SJCRH30 (cell line): ENCODE measurements at regions not wholly inside any gene's neighbourhood (a gene's known extent, or its start where the extent isn't known, plus 50 kb on each side); places are given as distances from the start of the nearest gene placed in this dataset.

Experiments
- DNase-seq, 2 experiments: peaks; one replicate each; pipeline ENCODE4 v3.0.0-alpha.2; 2015 to 2020
- H3K27ac ChIP-seq: fragments of 250-450 bp; sonication (Bioruptor Pico); 2 replicates; pipeline ENCODE4 v1.5.1; 2020; ENCODE audit warnings: mild to moderate bottlenecking, moderate library complexity
- H3K27me3 ChIP-seq: fragments of 250-450 bp; sonication (Bioruptor Pico); 2 replicates; pipeline ENCODE4 v1.5.1; 2020; ENCODE audit warnings: mild to moderate bottlenecking, moderate library complexity
- H3K36me3 ChIP-seq: fragments of 250-450 bp; sonication (Bioruptor Pico); 2 replicates; pipeline ENCODE4 v1.5.1; 2020; ENCODE audit warnings: mild to moderate bottlenecking, moderate library complexity
- H3K4me1 ChIP-seq: fragments of 250-450 bp; sonication (Bioruptor Pico); 2 replicates; pipeline ENCODE4 v1.5.1; 2020; ENCODE audit warnings: mild to moderate bottlenecking, moderate library complexity
- H3K4me3 ChIP-seq: fragments of 250-450 bp; sonication (Bioruptor Pico); 2 replicates; pipeline ENCODE4 v1.5.1; 2020; ENCODE audit warnings: mild to moderate bottlenecking, moderate library complexity
- H3K9me3 ChIP-seq: fragments of 250-450 bp; sonication (Bioruptor Pico); replicated peaks from 2 replicates; pipeline ENCODE4 v1.5.1; 2020; ENCODE audit warnings: mild to moderate bottlenecking, moderate library complexity

DNA sequence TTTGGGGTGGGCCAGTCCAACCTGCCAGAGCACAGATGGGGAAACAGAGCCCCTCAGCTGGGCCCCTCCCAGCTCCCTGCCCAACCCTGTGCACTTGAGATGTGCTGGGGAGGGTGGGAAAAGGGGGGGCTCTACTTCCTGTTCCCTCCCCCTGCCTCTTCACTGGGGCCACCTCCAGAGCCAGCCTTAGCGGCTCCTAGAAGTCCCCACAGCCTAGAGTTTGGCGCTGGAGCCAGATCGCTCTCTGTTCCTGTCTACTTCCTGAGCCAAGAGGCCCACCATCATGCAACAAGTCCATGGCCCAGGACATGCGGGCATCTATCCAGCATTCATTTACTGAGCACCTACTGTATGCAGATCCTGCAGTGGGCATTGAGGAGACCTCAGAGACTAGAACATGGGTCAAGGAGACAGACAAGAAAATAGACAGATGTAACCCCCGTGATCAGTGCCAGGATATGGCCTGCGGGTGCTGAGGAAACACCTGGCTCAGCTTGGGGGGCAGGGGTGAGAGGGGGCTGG, 144.1 kb downstream of the SYF2 start:
- no peak overlapping the region for H3K4me3 ChIP-seq
- H3K27ac ChIP-seq, result no peak overlapping the region
- peaks cover 15% of the 10 kb centered on the region; the same call in 1 of the 2 replicates for H3K27me3 ChIP-seq
- DNase-seq, result no peak
- no peaks in the 10 kb centered on the region for H3K36me3 ChIP-seq
- H3K9me3 ChIP-seq, result no peaks in the 10 kb centered on the region
- H3K4me1 ChIP-seq, result no peaks in the 10 kb centered on the region

DNA sequence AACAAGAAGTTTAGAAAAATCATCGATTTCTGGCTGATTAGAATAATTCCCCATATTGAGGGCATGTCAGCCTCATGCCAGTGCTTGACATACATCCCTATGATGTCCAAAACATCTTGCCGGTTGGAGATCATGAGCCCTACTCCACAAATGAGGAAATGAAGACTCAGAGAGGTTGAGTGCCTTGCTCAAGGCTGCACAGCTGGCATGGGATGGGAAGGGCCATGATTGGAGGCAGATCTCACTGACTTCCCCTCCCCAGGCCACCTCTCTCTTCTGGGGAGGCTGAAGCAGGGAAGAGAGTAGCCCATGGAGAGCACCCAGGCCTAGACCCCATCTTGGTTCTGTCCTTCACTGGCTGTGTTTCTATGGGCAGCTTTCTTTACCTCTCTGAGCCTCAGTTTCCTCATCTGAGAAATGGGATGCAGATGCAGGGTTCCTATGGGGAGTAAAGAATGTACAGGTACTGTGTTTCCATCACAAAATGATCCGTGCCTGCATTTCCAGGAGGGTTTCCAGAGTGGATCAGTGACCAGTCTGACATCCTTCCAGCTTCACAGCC, 145.7 kb downstream of the SYF2 start:
- peaks cover 16% of the 10 kb centered on the region; the same call in 1 of the 2 replicates for H3K27me3 ChIP-seq
- no peak overlapping the region for H3K27ac ChIP-seq
- H3K4me3 ChIP-seq, result no peak overlapping the region
- no peak for DNase-seq
- H3K9me3 ChIP-seq, result no peaks in the 10 kb centered on the region
- no peaks in the 10 kb centered on the region for H3K36me3 ChIP-seq
- H3K4me1 ChIP-seq, result no peaks in the 10 kb centered on the region

DNA sequence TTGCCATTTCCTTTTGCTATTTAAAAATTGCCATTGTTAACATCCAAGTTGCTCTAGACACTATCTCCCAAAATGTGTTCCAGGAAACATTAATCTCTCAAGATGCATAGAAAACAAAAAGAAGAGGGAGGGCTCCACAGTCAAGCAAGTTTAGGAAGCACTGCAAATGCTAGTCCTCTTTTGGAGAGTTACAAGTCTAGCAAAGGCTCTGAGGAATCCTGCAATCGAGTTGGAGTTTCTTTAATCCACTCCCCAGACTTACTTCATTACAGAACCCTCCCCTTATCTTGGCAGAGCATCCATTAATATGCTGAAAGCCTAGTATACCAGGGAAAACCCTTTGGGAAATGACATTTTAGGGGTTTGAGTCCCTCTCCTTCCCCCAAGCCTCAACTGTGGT, 147.9 kb downstream of the SYF2 start:
- H3K4me1 ChIP-seq, result no peaks in the 10 kb centered on the region
- H3K36me3 ChIP-seq, result no peaks in the 10 kb centered on the region
- no peaks in the 10 kb centered on the region for H3K9me3 ChIP-seq
- peaks cover 16% of the 10 kb centered on the region; the same call in 1 of the 2 replicates for H3K27me3 ChIP-seq
- no peak overlapping the region for H3K4me3 ChIP-seq
- H3K27ac ChIP-seq, result no peak overlapping the region
- no peak for DNase-seq

DNA sequence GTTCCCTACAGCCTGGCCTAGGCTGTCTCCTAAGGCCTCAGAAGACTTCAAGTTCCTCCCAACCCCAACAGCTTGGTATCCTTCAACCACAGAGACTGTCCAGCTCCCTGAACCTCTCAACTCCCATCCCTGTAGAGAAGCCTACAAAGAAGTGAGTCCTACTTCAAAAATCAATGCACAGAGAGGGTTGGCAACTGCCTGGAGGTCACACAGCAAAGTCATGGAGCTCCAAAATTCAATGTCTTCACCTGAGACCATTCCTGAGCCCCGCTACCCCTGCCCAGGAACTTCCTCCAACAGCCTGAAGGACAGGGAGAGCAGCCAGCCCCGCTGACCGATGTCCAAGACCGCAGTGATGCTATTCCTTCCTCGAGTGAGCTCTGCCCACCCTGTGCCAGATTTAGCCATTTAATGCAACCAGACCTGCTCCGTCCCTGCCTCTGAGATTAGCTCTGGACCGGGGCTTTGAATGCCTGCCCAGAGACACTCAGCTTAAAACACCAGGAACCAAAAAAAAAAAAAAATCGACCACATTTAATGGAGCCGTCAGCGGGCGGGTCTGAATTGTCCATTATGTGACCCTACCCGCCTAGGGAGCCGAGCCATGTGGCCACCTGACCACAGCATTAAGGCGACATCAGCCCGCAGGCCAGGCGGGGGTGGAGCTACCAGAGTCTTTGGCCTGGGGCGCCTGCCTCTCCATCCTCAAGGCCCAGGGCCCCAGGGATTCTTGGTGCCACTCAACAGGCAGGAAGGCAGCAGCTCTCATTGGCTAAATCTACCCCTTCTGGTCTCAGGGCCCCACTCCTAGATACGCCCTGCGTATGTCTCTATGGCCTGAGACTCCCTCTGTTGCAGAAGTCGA, 148.6 kb downstream of the SYF2 start:
- no peaks in the 10 kb centered on the region; the same call in 1 of the 2 replicates for H3K9me3 ChIP-seq
- no peak overlapping the region for H3K4me3 ChIP-seq
- DNase-seq, result peak in 1 of 2 experiments; percentile 12
- H3K27me3 ChIP-seq, result peaks cover 16% of the 10 kb centered on the region; the same call in 1 of the 2 replicates
- H3K4me1 ChIP-seq, result no peaks in the 10 kb centered on the region
- H3K27ac ChIP-seq, result no peak overlapping the region
- H3K36me3 ChIP-seq, result no peaks in the 10 kb centered on the region

DNA sequence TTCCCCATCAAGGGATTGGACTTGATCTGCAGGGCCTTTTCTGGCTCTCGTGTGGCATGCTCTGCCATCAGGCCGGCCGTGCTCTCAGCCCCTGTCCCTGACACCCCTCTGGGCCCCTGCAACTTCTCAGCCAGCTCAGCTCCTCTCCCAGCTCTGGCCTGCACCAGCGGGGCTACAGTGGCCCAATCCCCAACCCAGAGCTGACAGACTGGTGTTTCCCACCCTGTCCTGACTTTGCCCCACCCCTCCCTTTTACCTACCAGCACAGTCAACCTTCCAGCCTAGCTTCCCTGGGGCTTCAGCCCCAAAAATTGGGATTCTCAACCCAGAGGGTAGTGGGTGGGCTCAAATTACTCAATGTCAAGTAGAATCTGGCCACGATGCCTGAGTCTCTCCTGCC, 149.3 kb downstream of the SYF2 start:
- no peak for DNase-seq
- Histone ChIP-seq H3K9me3 (peaks cover 4% of the 10 kb centered on the region; the same call in 1 of the 2 replicates), H3K27me3 (peaks cover 16% of the 10 kb centered on the region; the same call in 1 of the 2 replicates), H3K36me3 (no peaks in the 10 kb centered on the region), H3K4me3 (no peak overlapping the region), H3K27ac (no peak overlapping the region), H3K4me1 (no peaks in the 10 kb centered on the region)

DNA sequence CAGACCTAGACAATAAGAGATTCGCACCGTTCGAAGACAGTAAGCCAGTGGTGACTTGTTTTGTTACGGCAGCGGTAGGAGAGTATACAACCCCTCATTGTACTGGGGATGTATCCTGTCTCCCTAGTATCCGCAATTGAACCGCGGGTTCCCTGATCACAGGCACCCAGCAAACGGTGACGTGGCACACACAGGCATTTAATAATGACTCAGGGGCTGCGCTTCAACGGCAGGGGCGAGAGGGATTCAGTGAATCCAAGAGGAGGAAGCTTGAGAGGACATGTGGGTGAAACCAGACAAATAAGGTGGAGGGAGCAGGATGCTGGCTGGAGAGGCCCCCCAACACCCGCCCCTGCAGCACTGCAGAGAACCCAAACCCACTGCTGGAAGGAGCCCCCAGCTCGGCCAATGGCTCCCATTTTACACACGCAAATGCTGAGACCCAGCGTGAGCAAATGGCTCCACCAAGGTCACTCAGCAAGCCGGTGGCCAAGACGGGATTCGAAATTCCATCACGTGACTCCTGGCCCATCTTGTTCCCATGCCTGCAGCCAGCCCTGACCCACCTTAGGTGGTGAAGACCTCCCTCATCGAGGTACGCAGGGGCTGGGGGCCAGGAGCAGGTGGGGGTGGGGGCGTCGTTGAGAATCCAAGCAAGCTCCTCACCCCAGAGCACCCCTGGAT, 149.9 kb downstream of the SYF2 start:
- no peaks in the 10 kb centered on the region for H3K36me3 ChIP-seq
- H3K27ac ChIP-seq, result no peak overlapping the region
- H3K27me3 ChIP-seq, result peaks cover 16% of the 10 kb centered on the region; the same call in 1 of the 2 replicates
- DNase-seq, result no peak
- no peak overlapping the region for H3K4me3 ChIP-seq
- no peaks in the 10 kb centered on the region for H3K4me1 ChIP-seq
- H3K9me3 ChIP-seq, result peaks cover 4% of the 10 kb centered on the region; the same call in 1 of the 2 replicates

DNA sequence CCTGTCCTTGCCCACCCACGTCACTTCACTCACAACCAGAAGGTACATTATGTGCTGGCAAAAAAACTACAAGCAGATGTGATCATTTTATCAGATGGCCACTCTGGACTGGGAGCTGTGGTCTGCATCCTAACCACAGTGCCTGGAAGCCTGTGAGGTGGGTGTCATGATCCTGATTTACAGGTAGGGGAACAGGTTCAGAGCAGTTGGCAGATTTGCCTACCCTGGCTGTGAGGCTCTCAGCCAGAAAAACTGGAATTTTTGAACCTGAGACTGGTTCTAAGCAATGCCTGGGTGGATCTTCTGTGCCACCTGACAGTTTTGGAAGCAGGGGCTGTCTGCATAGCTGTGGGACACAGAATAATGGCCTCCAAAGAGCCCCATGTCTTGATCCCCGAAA, 150.8 kb downstream of the SYF2 start:
- H3K27me3 ChIP-seq, result peaks cover 16% of the 10 kb centered on the region; the same call in 1 of the 2 replicates
- H3K4me3 ChIP-seq, result no peak overlapping the region
- H3K4me1 ChIP-seq, result no peaks in the 10 kb centered on the region
- peaks cover 4% of the 10 kb centered on the region; the same call in 1 of the 2 replicates for H3K9me3 ChIP-seq
- no peak overlapping the region for H3K27ac ChIP-seq
- no peaks in the 10 kb centered on the region for H3K36me3 ChIP-seq
- DNase-seq, result no peak

DNA sequence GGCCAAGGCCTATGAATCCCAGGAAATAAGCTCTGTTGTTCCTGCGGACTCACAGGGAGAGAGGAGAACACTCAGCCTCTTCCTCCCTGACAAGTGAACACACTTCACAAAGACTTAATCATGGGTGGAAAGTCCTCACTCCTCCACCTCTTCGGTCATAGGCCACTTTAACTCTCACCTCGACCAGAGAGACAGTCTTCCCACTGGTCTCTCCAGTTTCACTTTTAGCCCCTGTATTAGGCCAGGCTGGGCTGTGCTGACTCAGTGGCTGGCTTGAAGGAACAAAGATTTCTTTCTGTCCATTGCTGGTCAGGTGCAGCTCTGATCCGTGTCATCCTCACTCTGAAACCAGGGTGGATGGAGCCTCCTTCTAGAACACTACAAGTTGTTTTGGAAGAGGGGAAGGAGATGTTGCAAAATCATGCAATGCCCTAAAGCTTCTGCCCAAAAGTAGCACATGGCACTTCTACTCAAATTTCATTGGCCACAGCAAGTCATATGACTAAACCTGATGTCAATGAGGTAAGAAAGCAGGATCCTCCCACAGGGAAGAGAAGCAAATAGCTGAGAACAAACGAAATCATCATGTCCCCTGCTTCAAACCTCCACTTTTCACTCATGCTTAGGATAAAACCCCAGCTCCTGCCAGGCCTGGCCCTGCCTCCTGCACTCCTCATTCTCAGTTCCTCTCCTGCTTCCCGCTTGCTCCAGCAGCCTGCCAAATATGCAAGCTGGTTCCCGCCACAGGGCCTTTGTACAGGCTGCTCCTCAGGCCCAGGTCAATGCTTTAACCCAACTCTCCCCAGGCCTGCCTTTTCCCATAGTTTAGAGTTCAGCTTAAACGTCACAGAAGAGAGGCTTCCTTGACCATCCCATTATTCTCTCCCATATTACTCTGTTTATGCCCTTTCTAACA, 150.5 kb upstream of the RUNX3 start:
- Histone ChIP-seq H3K9me3 (peaks cover 4% of the 10 kb centered on the region; the same call in 1 of the 2 replicates), H3K36me3 (no peaks in the 10 kb centered on the region), H3K4me1 (no peaks in the 10 kb centered on the region), H3K27ac (no peak overlapping the region), H3K27me3 (peaks cover 16% of the 10 kb centered on the region; the same call in 1 of the 2 replicates), H3K4me3 (no peak overlapping the region)
- no peak for DNase-seq

DNA sequence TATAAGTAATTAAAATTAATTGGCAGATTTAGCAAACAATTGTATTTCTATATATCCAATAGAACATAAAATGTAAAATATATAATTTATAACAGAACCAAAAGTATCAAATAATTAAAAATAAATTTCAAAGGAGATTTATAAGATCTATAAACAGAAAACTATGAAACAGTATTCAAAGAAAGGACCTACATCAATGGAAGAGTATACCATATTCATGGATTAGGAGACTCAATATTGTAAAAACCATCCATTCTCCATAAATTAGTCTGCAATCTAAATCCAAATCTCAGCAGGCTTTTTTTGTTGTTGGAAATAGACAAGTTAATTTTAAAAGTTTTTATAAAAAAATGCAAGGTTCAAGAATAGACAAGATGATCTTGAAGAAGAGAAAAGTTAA, 149.0 kb upstream of the RUNX3 start:
- Histone ChIP-seq H3K27ac (no peak overlapping the region), H3K4me1 (no peaks in the 10 kb centered on the region), H3K9me3 (peaks cover 4% of the 10 kb centered on the region; the same call in 1 of the 2 replicates), H3K36me3 (no peaks in the 10 kb centered on the region), H3K4me3 (no peak overlapping the region), H3K27me3 (peaks cover 6% of the 10 kb centered on the region; the same call in 1 of the 2 replicates)
- DNase-seq, result no peak

DNA sequence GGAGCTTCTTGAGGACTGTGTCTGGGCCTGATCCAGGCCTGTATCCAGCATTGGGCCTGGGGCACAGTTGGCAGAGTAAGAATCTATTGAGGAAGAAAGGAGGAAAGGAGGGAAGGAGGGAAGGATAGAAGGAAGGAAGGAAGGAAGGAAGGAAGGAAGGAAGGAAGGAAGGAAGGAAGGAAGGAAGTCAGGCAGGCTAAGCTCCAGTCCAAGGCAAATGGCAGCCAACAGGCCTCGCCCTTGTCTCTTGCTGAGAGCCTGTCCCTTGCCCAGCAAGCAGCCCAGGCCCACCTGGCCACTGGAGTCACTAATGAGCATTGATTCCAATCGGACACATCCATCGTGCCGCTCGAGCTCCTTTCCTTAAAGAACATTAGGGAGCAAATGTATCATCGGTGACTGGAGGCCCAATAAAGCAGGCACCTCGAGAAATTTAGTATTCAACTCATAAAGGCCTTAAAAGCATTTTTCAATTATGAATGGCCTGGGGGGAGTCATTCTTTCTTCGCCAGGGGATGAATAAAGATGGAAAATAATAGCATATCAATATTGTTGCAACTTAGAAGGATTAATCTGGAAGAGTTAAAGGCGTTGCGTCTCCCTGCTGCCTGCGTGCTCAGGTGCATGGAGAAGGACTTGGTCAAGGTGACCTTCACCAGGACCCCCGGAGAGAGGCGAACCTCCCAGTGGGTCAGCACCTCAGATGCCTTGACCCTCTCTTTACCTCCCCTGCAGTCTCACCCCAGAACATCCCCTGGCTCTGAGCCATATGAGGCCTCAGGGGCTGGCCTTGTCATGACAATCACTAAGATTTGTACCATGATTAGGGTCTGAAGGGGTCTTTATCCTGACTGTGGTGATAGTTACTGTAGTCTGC, 144.5 kb upstream of the RUNX3 start:
- no peak overlapping the region for H3K27ac ChIP-seq
- no peak overlapping the region for H3K4me3 ChIP-seq
- no peaks in the 10 kb centered on the region for H3K36me3 ChIP-seq
- no peaks in the 10 kb centered on the region for H3K4me1 ChIP-seq
- H3K9me3 ChIP-seq, result peaks cover 4% of the 10 kb centered on the region; the same call in 1 of the 2 replicates
- H3K27me3 ChIP-seq, result no peaks in the 10 kb centered on the region
- DNase-seq, result no peak

DNA sequence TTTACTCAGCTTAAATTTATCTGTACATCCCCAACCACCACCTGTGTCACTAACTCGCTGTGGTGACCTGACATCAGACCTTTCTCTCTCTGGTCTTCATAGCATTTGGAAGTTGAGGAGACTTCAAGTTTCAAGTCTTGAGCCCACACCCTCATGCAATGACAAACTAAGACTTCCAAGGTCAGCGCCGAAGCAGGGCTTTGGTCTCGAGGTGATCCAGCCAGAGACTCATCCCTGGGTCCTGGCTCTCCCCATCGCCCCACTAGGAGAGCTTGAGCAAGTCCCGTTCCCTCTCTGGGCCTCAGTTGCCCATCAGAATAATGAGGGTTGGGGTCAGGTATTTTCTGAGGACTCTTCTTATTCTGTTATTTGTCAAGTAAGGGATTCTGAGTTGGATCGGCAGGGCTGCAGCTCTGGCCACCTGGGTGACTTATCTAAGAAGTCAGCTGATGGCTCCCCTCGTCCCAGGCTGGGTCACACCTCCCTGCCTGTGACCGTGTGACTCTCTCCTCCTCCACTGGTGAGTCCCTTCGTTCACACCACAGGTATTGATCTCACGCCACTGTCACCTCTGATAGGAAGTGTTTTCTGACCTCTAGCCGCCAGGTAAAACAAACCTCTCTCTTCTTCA, 143.7 kb upstream of the RUNX3 start:
- H3K4me1 ChIP-seq, result no peaks in the 10 kb centered on the region
- DNase-seq, result no peak
- peaks cover 4% of the 10 kb centered on the region; the same call in 1 of the 2 replicates for H3K9me3 ChIP-seq
- H3K27ac ChIP-seq, result no peak overlapping the region
- H3K4me3 ChIP-seq, result no peak overlapping the region
- no peaks in the 10 kb centered on the region for H3K36me3 ChIP-seq
- peaks cover 3% of the 10 kb centered on the region; the same call in 1 of the 2 replicates for H3K27me3 ChIP-seq

DNA sequence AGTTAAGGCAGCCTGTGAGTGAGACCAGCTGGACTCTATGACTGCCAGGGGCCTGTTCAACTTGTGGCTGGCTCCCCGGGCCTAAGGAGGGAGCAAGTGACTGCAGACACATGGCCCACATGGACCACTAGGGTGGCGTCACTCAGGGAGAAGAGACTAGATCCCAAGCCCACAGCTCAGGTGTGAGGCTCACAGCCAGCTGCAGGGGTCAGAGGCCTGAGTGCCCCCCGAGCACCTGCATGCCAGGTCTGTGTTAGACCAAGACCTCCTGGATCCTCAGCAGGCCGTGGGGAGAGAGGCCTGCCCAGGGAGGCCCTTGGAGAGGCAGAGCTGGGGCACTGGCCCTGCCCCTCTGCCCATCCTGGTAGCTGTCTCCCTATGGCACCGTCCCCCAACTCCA, 142.4 kb upstream of the RUNX3 start:
- no peaks in the 10 kb centered on the region for H3K9me3 ChIP-seq

DNA sequence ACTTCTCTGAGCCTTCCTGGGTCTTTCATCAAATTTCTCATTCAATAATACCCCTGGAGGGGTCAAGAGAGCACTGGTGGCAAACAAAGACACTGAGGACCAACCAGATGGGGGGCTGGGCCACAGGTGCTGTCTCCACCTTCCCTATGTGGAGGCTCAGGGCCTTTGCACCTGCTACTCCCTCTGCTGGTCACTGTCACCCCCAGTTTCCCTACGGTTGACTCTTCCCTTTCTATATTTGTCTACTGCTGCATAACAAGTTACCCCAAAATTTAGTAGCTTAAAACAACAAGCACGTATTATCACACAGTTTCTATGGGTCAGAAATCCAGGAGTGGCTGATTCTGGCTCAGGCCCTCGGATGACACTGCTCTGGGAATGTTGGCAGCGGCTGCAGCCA, 138.8 kb upstream of the RUNX3 start:
- no peak overlapping the region for H3K27ac ChIP-seq
- H3K4me1 ChIP-seq, result no peaks in the 10 kb centered on the region
- H3K4me3 ChIP-seq, result no peak overlapping the region
- H3K27me3 ChIP-seq, result peaks cover 12% of the 10 kb centered on the region; the same call in 1 of the 2 replicates
- H3K36me3 ChIP-seq, result no peaks in the 10 kb centered on the region
- DNase-seq, result no peak
- H3K9me3 ChIP-seq, result no peaks in the 10 kb centered on the region

More for the DNA sequence above, 142.4 kb upstream of the RUNX3 start:
- Histone ChIP-seq H3K4me3 (no peak overlapping the region), H3K27ac (no peak overlapping the region), H3K36me3 (no peaks in the 10 kb centered on the region), H3K27me3 (peaks cover 3% of the 10 kb centered on the region; the same call in 1 of the 2 replicates), H3K4me1 (no peaks in the 10 kb centered on the region)
- no peak for DNase-seq
